Endodermal cell (in vitro differentiated cells): ENCODE measurements at regions not wholly inside any gene's neighbourhood (a gene's known extent, or its start where the extent isn't known, plus 50 kb on each side); places are given as distances from the start of the nearest gene placed in this dataset.

Source experiments
- DNase-seq: peaks from one replicate; pipeline ENCODE4 v3.0.0-alpha.2; 2017
- H3K27ac ChIP-seq: 2 replicates; pipeline ENCODE4 v1.5.1; 2013; ENCODE audit warnings: mild to moderate bottlenecking, low read depth, low read length, moderate library complexity
- H3K27me3 ChIP-seq: 2 replicates; pipeline ENCODE4 v1.6.1; 2013; ENCODE audit warnings: mild to moderate bottlenecking, low read length, moderate library complexity; ENCODE audit not compliant: insufficient read depth, control insufficient read depth, poor library complexity, severe bottlenecking
- H3K36me3 ChIP-seq: 2 replicates; pipeline ENCODE4 v1.7.0; 2013; ENCODE audit warnings: mild to moderate bottlenecking, low read length, moderate library complexity; ENCODE audit not compliant: control insufficient read depth, insufficient read depth
- H3K4me1 ChIP-seq: one replicate; pipeline ENCODE4 v1.7.0; 2013; ENCODE audit warnings: low read length; ENCODE audit not compliant: control insufficient read depth, insufficient read depth
- H3K4me3 ChIP-seq: 2 replicates; pipeline ENCODE4 v1.5.1; 2013; ENCODE audit warnings: mild to moderate bottlenecking, low read length, moderate library complexity
- H3K9ac ChIP-seq: 2 replicates; pipeline ENCODE4 v1.6.1; 2013; ENCODE audit warnings: mild to moderate bottlenecking, low read length, moderate library complexity; ENCODE audit not compliant: poor library complexity, severe bottlenecking; ENCODE audit errors: extremely low read depth
- H3K9me3 ChIP-seq: 2 replicates; pipeline ENCODE4 v1.6.1; 2013; ENCODE audit warnings: mild to moderate bottlenecking, low read length, moderate library complexity; ENCODE audit not compliant: control insufficient read depth
- H3K27ac Mint-ChIP-seq: 2 replicates; pipeline ENCODE4 v1.8.0; 2020; ENCODE audit warnings: mixed read lengths
- H3K27me3 Mint-ChIP-seq: 2 replicates; pipeline ENCODE4 v1.8.0; 2021; ENCODE audit warnings: mild to moderate bottlenecking, mixed read lengths; ENCODE audit not compliant: insufficient read depth
- H3K36me3 Mint-ChIP-seq: 2 replicates; pipeline ENCODE4 v1.8.0; 2020; ENCODE audit warnings: low read depth, mixed read lengths
- H3K4me1 Mint-ChIP-seq: 2 replicates; pipeline ENCODE4 v1.8.0; 2020; ENCODE audit warnings: mixed read lengths
- H3K4me3 Mint-ChIP-seq: 2 replicates; pipeline ENCODE4 v1.8.0; 2020; ENCODE audit warnings: mild to moderate bottlenecking, moderate library complexity, mixed read lengths
- H3K9me3 Mint-ChIP-seq: 2 replicates; pipeline ENCODE4 v1.8.0; 2020; ENCODE audit warnings: mild to moderate bottlenecking, mixed read lengths
- WGBS, 2 experiments: methylation state at CpG; one replicate each; pipeline versions ENCODE4 v1.1.5 to v1.1.7; 2013; ENCODE audit warnings: missing lambda C conversion rate in 2 of 2, mixed read lengths in 1 of 2; ENCODE audit not compliant: insufficient coverage in 1 of 2, insufficient read length in 1 of 2; 5-methylcytosine and 5-hydroxymethylcytosine counted together
- TF ChIP-seq, protein P1 (sequence below): fragments of 200-600 bp; sonication (generic); conservative IDR thresholded peaks from 2 replicates; pipeline ENCODE4 v1.5.0; 2021; ENCODE audit warnings: antibody characterized with exemption, mild to moderate bottlenecking

DNA sequence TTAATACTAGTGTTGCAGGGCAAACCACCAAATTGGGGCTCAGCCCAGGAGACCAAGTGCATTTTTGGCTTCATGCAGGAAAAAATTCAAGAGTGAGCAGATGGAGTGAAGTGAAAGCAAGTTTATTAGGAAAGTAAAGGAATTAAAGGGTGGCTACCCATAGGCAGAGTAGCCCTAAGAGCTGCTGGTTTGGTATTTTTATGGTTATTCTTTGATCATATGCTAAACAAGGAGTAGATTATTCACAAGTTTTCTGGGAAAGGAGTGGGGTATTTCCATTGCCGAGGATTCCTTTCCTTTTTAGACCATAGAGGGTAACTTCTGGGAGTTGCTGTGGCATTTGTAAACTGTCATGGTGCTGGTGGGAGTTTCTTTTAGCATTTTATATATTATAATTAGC, 459.0 kb downstream of the KLF5 start:
- Mint-ChIP-seq H3K27ac (no peak overlapping the region), H3K27me3 (no peaks in the 10 kb centered on the region), H3K4me1 (no peaks in the 10 kb centered on the region), H3K9me3 (no peaks in the 10 kb centered on the region), H3K36me3 (no peaks in the 10 kb centered on the region), H3K4me3 (no peak overlapping the region)
- 100% methylated on average over 1 of the region's 1 CpG; no CpG with 5 or more reads in 1 of the 2 experiments for WGBS, 2 experiments
- Histone ChIP-seq H3K9ac (no peak overlapping the region), H3K4me3 (no peak overlapping the region), H3K9me3 (no peaks in the 10 kb centered on the region), H3K36me3 (no peaks in the 10 kb centered on the region), H3K27ac (no peak overlapping the region), H3K4me1 (no peaks in the 10 kb centered on the region), H3K27me3 (no peaks in the 10 kb centered on the region)
- DNase-seq: no peak
- TF ChIP-seq, protein P1, sequence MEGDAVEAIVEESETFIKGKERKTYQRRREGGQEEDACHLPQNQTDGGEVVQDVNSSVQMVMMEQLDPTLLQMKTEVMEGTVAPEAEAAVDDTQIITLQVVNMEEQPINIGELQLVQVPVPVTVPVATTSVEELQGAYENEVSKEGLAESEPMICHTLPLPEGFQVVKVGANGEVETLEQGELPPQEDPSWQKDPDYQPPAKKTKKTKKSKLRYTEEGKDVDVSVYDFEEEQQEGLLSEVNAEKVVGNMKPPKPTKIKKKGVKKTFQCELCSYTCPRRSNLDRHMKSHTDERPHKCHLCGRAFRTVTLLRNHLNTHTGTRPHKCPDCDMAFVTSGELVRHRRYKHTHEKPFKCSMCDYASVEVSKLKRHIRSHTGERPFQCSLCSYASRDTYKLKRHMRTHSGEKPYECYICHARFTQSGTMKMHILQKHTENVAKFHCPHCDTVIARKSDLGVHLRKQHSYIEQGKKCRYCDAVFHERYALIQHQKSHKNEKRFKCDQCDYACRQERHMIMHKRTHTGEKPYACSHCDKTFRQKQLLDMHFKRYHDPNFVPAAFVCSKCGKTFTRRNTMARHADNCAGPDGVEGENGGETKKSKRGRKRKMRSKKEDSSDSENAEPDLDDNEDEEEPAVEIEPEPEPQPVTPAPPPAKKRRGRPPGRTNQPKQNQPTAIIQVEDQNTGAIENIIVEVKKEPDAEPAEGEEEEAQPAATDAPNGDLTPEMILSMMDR: no peak

DNA sequence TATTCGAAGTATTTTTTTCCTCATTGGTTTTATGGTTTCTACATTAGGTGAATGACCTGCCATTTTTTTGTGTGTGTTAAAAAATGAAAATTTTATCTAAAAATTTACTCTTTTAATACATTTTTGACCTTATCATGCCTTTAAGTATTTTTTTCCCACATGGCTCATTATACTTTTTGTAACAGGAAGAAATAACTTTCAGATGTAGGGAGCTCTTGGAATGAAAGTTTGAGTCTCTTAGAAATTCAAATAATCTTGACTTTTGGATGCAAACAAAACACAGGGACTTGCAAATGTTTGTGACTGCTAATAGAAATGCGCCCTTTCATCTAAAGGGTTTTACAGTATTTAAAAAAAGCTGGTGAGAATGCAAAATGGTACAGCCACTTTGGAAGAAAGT, 457.9 kb downstream of the KLF5 start:
- Mint-ChIP-seq H3K27ac (no peak overlapping the region), H3K27me3 (no peaks in the 10 kb centered on the region), H3K36me3 (no peaks in the 10 kb centered on the region), H3K9me3 (no peaks in the 10 kb centered on the region), H3K4me1 (no peaks in the 10 kb centered on the region), H3K4me3 (no peak overlapping the region)
- no peak for DNase-seq
- H3K27me3 ChIP-seq: no peaks in the 10 kb centered on the region
- H3K9ac ChIP-seq: no peak overlapping the region
- no peaks in the 10 kb centered on the region for H3K9me3 ChIP-seq
- no peaks in the 10 kb centered on the region for H3K36me3 ChIP-seq
- 100% methylated on average over 1 of the region's 2 CpGs; no CpG with 5 or more reads in 1 of the 2 experiments for whole genome bisulfite sequencing, 2 experiments
- H3K4me1 ChIP-seq: no peaks in the 10 kb centered on the region
- no peak overlapping the region for H3K4me3 ChIP-seq
- TF ChIP-seq, protein P1: no peak
- no peak overlapping the region for H3K27ac ChIP-seq

DNA sequence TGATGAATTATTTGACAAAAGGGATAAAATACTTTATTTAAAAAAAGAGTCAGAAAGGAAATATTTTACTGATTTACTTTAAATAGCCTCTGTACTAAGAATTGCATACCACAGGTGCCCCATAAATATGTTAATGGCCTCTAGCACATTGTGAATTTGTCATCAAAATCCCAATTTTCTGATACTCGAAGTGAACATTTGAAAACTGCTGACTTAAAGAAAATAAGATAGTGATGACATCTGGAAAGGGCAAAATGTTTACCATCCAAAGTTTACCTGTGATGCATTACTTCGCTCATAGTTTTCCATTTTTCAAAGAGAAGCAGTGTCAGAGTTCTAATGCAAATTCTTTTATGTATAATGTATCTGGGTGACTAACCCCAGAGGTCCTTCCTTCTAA, 455.4 kb downstream of the KLF5 start:
- Mint-ChIP-seq H3K9me3 (no peaks in the 10 kb centered on the region), H3K4me1 (no peaks in the 10 kb centered on the region), H3K36me3 (no peaks in the 10 kb centered on the region), H3K27ac (no peak overlapping the region), H3K4me3 (no peak overlapping the region), H3K27me3 (no peaks in the 10 kb centered on the region)
- TF ChIP-seq, protein P1: no peak
- Histone ChIP-seq H3K4me1 (no peaks in the 10 kb centered on the region), H3K4me3 (no peak overlapping the region), H3K9ac (no peak overlapping the region), H3K36me3 (no peaks in the 10 kb centered on the region), H3K27ac (no peak overlapping the region), H3K27me3 (no peaks in the 10 kb centered on the region), H3K9me3 (no peaks in the 10 kb centered on the region)
- WGBS, 2 experiments: 89 to 95% methylated on average over 2 of the region's 2 CpGs
- no peak for DNase-seq
